GM06990 (cell line): ENCODE measurements at regions not wholly inside any gene's neighbourhood (a gene's known extent, or its start where the extent isn't known, plus 50 kb on each side); places are given as distances from the start of the nearest gene placed in this dataset.

Experiments
- DNase-seq: peaks from one replicate; pipeline ENCODE4 v3.0.0-alpha.2; 2011; ENCODE audit not compliant: insufficient read length; ENCODE audit errors: extremely low read depth
- H3K27me3 ChIP-seq: replicated peaks from 2 replicates; pipeline ENCODE4 v1.6.0; 2011; ENCODE audit warnings: low read length; ENCODE audit not compliant: control insufficient read depth, insufficient read depth
- H3K36me3 ChIP-seq: 2 replicates; pipeline ENCODE4 v1.5.1; 2011; ENCODE audit warnings: low read length; ENCODE audit not compliant: control insufficient read depth, insufficient read depth
- H3K4me3 ChIP-seq: replicated peaks from 2 replicates; pipeline ENCODE4 v1.5.1; 2011; ENCODE audit warnings: low read depth, mild to moderate bottlenecking, control low read depth, low read length
- CTCF ChIP-seq: IDR thresholded peaks from 2 replicates; pipeline ENCODE4 v1.5.1; 2011; ENCODE audit warnings: low read length, control low read depth, mild to moderate bottlenecking, inconsistent platforms; ENCODE audit not compliant: insufficient read depth, poor library complexity, severe bottlenecking

- Histone ChIP-seq H3K27me3 (no peaks in the 10 kb centered on the region), H3K4me3 (no peak overlapping the region), H3K36me3 (no peaks in the 10 kb centered on the region)
- no peak for TF ChIP-seq CTCF
- no peak for DNase-seq
Observed at GRCh38 chr17:57195785-57196460, 60.4 kb upstream of the MSI2 start.

GRCh38 chr17:57197466-57198071 is 58.8 kb upstream of the MSI2 start:
- no peak for DNase-seq
- Histone ChIP-seq H3K27me3 (no peaks in the 10 kb centered on the region), H3K4me3 (no peak overlapping the region), H3K36me3 (no peaks in the 10 kb centered on the region)
- TF ChIP-seq CTCF, result no peak

GRCh38 chr17:57201481-57201880 is 54.8 kb upstream of the MSI2 start:
- Histone ChIP-seq H3K36me3 (no peaks in the 10 kb centered on the region), H3K4me3 (no peak overlapping the region), H3K27me3 (no peaks in the 10 kb centered on the region)
- DNase-seq, result no peak
- no peak for TF ChIP-seq CTCF

GRCh38 chr17:57203040-57203439 is 53.3 kb upstream of the MSI2 start:
- Histone ChIP-seq H3K36me3 (no peaks in the 10 kb centered on the region), H3K27me3 (no peaks in the 10 kb centered on the region), H3K4me3 (no peak overlapping the region)
- no peak for DNase-seq
- no peak for TF ChIP-seq CTCF
